AG09319 (cell line): ENCODE measurements at regions not wholly inside any gene's neighbourhood (a gene's known extent, or its start where the extent isn't known, plus 50 kb on each side); places are given as distances from the start of the nearest gene placed in this dataset.

ENCODE experiments used
- DNase-seq: peaks from one replicate; pipeline ENCODE4 v3.0.0-alpha.2; 2010; ENCODE audit warnings: low read depth; ENCODE audit errors: extremely low read depth
- CTCF ChIP-seq: IDR thresholded peaks from 2 replicates; pipeline ENCODE4 v1.5.1; 2011; ENCODE audit warnings: low read depth, mild to moderate bottlenecking, inconsistent platforms, low read length, moderate library complexity

GRCh38 chr11:29281271-29281777 is 735.5 kb downstream of the KCNA4 start:
- no peak for DNase-seq
- TF ChIP-seq CTCF = no peak

- no peak for TF ChIP-seq CTCF
- DNase-seq = no peak
These were observed 736.4 kb downstream of the KCNA4 start for GRCh38 chr11:29280452-29280851.

DNA sequence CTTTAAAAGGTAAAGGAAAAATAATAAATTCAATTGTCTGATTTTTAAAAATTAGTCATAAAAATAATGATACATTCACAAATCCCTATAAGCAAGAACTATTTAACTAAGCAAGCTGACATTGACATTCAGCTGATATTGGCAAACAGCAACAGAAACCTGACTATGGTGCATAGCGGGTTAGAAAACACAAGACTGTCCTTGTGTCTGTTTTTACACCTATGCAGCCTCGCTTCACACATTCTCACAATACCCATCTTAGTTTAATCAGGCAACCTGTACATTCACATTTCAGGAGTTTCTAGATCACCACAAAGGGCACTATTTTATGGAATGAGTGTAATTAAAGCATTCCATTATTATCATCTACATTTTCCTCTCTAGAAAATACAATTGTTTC is 737.1 kb downstream of the KCNA4 start:
- TF ChIP-seq CTCF = no peak
- DNase-seq = no peak

DNA sequence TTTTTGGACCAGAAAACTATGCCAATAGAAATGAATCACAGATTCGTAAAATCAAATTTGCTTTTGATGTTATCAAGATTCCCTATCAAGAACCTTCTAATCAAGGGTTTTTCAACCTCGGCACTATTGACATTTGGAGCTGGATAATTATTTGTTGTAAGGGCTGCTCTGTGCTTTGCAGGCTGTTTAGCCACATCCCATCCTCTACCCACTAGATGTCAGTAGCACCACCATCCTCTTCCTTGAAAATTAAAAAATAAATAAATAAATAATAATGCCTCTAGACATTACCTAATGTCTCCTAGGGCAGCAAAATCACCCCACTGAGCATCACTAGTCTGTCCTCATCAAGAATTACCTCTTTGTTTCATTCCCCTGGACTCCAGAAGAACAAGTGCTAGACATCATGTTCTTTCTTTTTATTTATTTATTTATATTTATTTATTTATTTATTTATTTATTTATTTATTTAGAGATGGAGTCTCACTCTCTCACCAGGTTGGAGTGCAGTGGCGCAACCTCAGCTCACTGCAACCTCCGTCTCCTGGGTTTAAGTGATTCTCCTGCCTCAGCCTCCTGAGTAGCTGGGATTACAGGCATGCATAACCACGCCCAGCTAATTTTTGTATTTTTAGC is 744.7 kb downstream of the KCNA4 start:
- DNase-seq = no peak
- peak; percentile 43 for TF ChIP-seq CTCF

DNA sequence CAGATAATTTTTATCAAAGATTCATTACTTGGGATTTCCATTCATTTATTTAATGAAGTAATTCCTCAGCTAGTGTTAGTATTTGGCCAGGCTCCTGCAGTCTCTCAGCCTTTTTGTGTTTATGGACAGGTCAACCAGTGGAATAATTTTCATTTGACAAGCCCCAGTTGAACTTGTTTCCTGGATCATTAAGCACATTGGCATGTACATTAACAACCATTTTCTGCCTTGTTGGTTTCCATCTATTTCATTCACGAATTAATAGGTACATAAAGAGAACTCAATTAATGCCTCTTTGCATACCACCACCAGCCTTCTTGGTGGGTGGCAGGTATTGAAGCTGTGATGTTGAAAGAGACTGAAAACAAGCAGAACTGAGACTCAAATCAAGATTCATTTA is 745.2 kb downstream of the KCNA4 start:
- DNase-seq = no peak
- TF ChIP-seq CTCF = no peak

- DNase-seq = no peak
- TF ChIP-seq CTCF = no peak
These were observed 748.1 kb downstream of the KCNA4 start for GRCh38 chr11:29268733-29269132.

DNA sequence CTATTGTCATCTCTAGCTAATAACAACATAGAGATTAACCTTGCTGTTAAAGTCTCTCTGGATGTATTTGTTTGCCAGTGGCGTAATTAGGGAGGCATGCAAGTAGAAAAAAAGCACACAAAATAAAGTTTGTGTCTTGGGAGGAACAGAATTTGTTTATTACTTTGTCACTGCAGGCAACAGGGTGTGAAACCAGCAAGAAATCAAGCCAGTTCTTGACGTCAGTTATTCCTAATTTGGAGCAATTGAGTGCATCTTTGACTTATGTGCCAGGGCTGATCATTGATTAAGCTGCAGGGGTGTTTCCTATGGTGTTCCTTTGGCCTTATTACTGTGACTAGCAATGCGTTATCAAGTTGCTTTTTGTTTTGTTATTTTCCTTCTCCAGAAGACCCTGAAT is 751.0 kb downstream of the KCNA4 start:
- no peak for DNase-seq
- no peak for TF ChIP-seq CTCF
